ENCODE measurements at regions not wholly inside any gene's neighbourhood (a gene's known extent, or its start where the extent isn't known, plus 50 kb on each side); places are given as distances from the start of the nearest gene placed in this dataset.

GRCh38 chr3:177730814-177731213 is 533.5 kb upstream of the TBL1XR1 start (continued):
- no peak for TF ChIP-seq HBP1 (CRISPR knock-in tag; IDR thresholded peaks at IDR 0.05; ENCODE audit: low read depth)
- TF ChIP-seq ZBTB49 (CRISPR knock-in tag; IDR thresholded peaks at IDR 0.05; ENCODE audit: borderline replicate concordance): no peak

GRCh38 chr3:177731644-177732268 is 534.5 kb upstream of the TBL1XR1 start:
- FAIRE-seq: no peak
- no peak overlapping the region for H3K4me3 ChIP-seq (replicated peaks in 1 of 3; ENCODE audit: insufficient read depth in 1 of 3, low read depth in 2 of 3, low read length in 3 of 3)

More at GRCh38 chr3:177731644-177732268, 534.5 kb upstream of the TBL1XR1 start:
- H3K9me3 ChIP-seq (ENCODE audit: low read length): no peaks in the 10 kb centered on the region
- no peak overlapping the region for H3K27ac ChIP-seq (ENCODE audit: extremely low read length, insufficient read depth, low read length)
- ATAC-seq: no peak
- in situ Hi-C loops (cut with HindIII; ENCODE audit: extremely low pct_ligation_motif_present, low pct_unique_long_range_greater_than_20kb) (no loop called here), intact Hi-C loops (cut with micrococcal nuclease; ENCODE audit: unreplicated experiment) (no loop called here)
- WGBS (ENCODE audit: low lambda C conversion rate): 15% methylated on average over 3 of the region's 3 CpGs
- no peak overlapping the region for H2AFZ ChIP-seq (ENCODE audit: low read length)
- POLR2A ChIA-PET: no interaction called here
- H4K20me1 ChIP-seq (ENCODE audit: insufficient read depth, low read length): no peaks in the 10 kb centered on the region
- H3K79me2 ChIP-seq (ENCODE audit: insufficient read depth, low read length): no peaks in the 10 kb centered on the region
- H3K4me1 ChIP-seq (ENCODE audit: insufficient read depth, low read length): no peaks in the 10 kb centered on the region
- H3K4me2 ChIP-seq (ENCODE audit: low read depth, low read length): no peak overlapping the region
- TF ChIP-seq ZNF7 (CRISPR knock-in tag; IDR thresholded peaks at IDR 0.05): no peak
- TF ChIP-seq ZNF552 (CRISPR knock-in tag; IDR thresholded peaks at IDR 0.05; ENCODE audit: borderline replicate concordance): no peak
- TF ChIP-seq KMT2A (CRISPR knock-in tag; IDR thresholded peaks at IDR 0.05): no peak
- TF ChIP-seq LRRFIP1 (CRISPR knock-in tag; conservative IDR thresholded peaks at IDR 0.05): no peak
- TF ChIP-seq CHD2 (IDR thresholded peaks at IDR 0.05; ENCODE audit: low read depth, low read length): no peak
- DNase-seq (ENCODE audit: low spot score): no peak
- BruUV-seq (replicated peaks): no TSS peak
- no peak overlapping the region for H3K9ac ChIP-seq (ENCODE audit: insufficient read depth, low read depth, low read length)
- CTCF ChIA-PET (ENCODE audit: low intra/inter-chr PET ratio, low total read pairs): no interaction called here
- H3K27me3 ChIP-seq (ENCODE audit: control insufficient read depth in 1 of 2, insufficient read depth in 2 of 2, low read length in 2 of 2): no peaks in the 10 kb centered on the region
- H3K36me3 ChIP-seq (replicated peaks in 1 of 2; ENCODE audit: control insufficient read depth in 1 of 2, insufficient read depth in 2 of 2, low read length in 2 of 2): no peaks in the 10 kb centered on the region
